22Rv1 (cell line): ENCODE measurements at regions not wholly inside any gene's neighbourhood (a gene's known extent, or its start where the extent isn't known, plus 50 kb on each side); places are given as distances from the start of the nearest gene placed in this dataset.
"Not testable (repeated sequence)": the region's sequence is repeated elsewhere in the genome, so short reads cannot be mapped to it uniquely, and the experiment has no call there.

ENCODE experiments used
- CTCF ChIP-seq: fragments of 450-650 bp; IDR thresholded peaks from 2 replicates; pipeline ENCODE4 v1.5.1; 2017; ENCODE audit warnings: mild to moderate bottlenecking
- ZFX ChIP-seq: fragments of 450-650 bp; IDR thresholded peaks from 2 replicates; pipeline ENCODE4 v1.6.1; 2017; ENCODE audit warnings: antibody characterized with exemption, borderline replicate concordance

GRCh38 chrX:19261026-19261425 lies 82.7 kb upstream of the PDHA1 start:
- not testable (repeated sequence) for TF ChIP-seq CTCF, ZFX
